Stimulated activated naive B cell treated with anti-CD40 and anti-IgM and Interleukin-4, amounts not matched to agents 10 μg/mL and 1 μg/mL and 100 μg/mL, for 72 hours (primary cell): ENCODE measurements at regions not wholly inside any gene's neighbourhood (a gene's known extent, or its start where the extent isn't known, plus 50 kb on each side); places are given as distances from the start of the nearest gene placed in this dataset.
A peak's percentile ranks its signal among the peaks of the same experiment; 100 is the strongest.

ENCODE experiments used
- ATAC-seq, 2 donors: fragments of 150-1000 bp; cut with Tn5 transposase; replicated peaks; 2 replicates each; pipeline ENCODE4 v1.10.0; 2021; ENCODE audit warnings: moderate library complexity in 1 of 2
- DNase-seq: peaks from one replicate; pipeline ENCODE4 v3.0.0; 2021
- H3K27ac Mint-ChIP-seq: one replicate; pipeline ENCODE4 v1.8.0; 2022; ENCODE audit warnings: mild to moderate bottlenecking, mixed read lengths
- H3K27me3 Mint-ChIP-seq, 2 donors: one replicate each; pipeline ENCODE4 v1.8.0; 2022; ENCODE audit warnings: mixed read lengths in 2 of 2
- H3K36me3 Mint-ChIP-seq, 2 donors: one replicate each; pipeline ENCODE4 v1.8.0; 2022; ENCODE audit warnings: mixed read lengths in 2 of 2, mild to moderate bottlenecking in 1 of 2
- H3K4me1 Mint-ChIP-seq, 2 donors: one replicate each; pipeline ENCODE4 v1.8.0; 2022; ENCODE audit warnings: mixed read lengths in 2 of 2, mild to moderate bottlenecking in 1 of 2
- H3K4me3 Mint-ChIP-seq, 2 donors: one replicate each; pipeline ENCODE4 v1.8.0; 2022; ENCODE audit warnings: mild to moderate bottlenecking in 2 of 2, mixed read lengths in 2 of 2, moderate library complexity in 1 of 2
- H3K9me3 Mint-ChIP-seq, 2 donors: one replicate each; pipeline ENCODE4 v1.8.0; 2022; ENCODE audit warnings: mixed read lengths in 2 of 2, mild to moderate bottlenecking in 1 of 2

GRCh38 chr14:44372807-44373489, 134.1 kb downstream of the FSCB start:
- Mint-ChIP-seq H3K27ac (no peak overlapping the region), H3K36me3 (no peaks in the 10 kb centered on the region)
- no peak for ATAC-seq

GRCh38 chr14:44372231-44372630, 134.9 kb downstream of the FSCB start:
- DNase-seq: no peak
- no peak overlapping the region for H3K4me3 Mint-ChIP-seq
- H3K27me3 Mint-ChIP-seq: no peaks in the 10 kb centered on the region

More at GRCh38 chr14:44372807-44373489, 134.1 kb downstream of the FSCB start:
- Mint-ChIP-seq H3K27me3 (no peaks in the 10 kb centered on the region), H3K9me3 (peaks cover 12 to 15% of the 10 kb centered on the region in 2 donors), H3K4me1 (no peaks in the 10 kb centered on the region), H3K4me3 (no peak overlapping the region)
- DNase-seq: no peak

GRCh38 chr14:44370727-44371126, 136.4 kb downstream of the FSCB start:
- DNase-seq (no peak), ATAC-seq (no peak)
- Mint-ChIP-seq H3K9me3 (peaks cover 0 to 4% of the 10 kb centered on the region in 2 donors), H3K4me1 (no peaks in the 10 kb centered on the region), H3K27ac (no peak overlapping the region), H3K36me3 (no peaks in the 10 kb centered on the region), H3K4me3 (no peak overlapping the region), H3K27me3 (no peaks in the 10 kb centered on the region)

More at GRCh38 chr14:44372231-44372630, 134.9 kb downstream of the FSCB start:
- H3K27ac Mint-ChIP-seq: no peak overlapping the region
- no peaks in the 10 kb centered on the region for H3K4me1 Mint-ChIP-seq
- H3K9me3 Mint-ChIP-seq: peaks cover 7 to 11% of the 10 kb centered on the region in 2 donors
- no peak for ATAC-seq
- H3K36me3 Mint-ChIP-seq: no peaks in the 10 kb centered on the region

GRCh38 chr14:44369401-44370123, 137.5 kb downstream of the FSCB start:
- no peak overlapping the region for H3K4me3 Mint-ChIP-seq

GRCh38 chr14:44361083-44361482, 146.0 kb downstream of the FSCB start:
- Mint-ChIP-seq H3K4me3 (no peak overlapping the region), H3K9me3 (peaks cover 2 to 12% of the 10 kb centered on the region in 2 donors), H3K36me3 (no peaks in the 10 kb centered on the region), H3K27me3 (no peaks in the 10 kb centered on the region), H3K4me1 (no peaks in the 10 kb centered on the region), H3K27ac (no peak overlapping the region)
- DNase-seq (no peak), ATAC-seq (no peak)

More at GRCh38 chr14:44369401-44370123, 137.5 kb downstream of the FSCB start:
- Mint-ChIP-seq H3K27ac (no peak overlapping the region), H3K27me3 (no peaks in the 10 kb centered on the region), H3K36me3 (no peaks in the 10 kb centered on the region), H3K4me1 (no peaks in the 10 kb centered on the region), H3K9me3 (peaks cover 0 to 2% of the 10 kb centered on the region in 2 donors)
- ATAC-seq (no peak), DNase-seq (no peak)

DNA sequence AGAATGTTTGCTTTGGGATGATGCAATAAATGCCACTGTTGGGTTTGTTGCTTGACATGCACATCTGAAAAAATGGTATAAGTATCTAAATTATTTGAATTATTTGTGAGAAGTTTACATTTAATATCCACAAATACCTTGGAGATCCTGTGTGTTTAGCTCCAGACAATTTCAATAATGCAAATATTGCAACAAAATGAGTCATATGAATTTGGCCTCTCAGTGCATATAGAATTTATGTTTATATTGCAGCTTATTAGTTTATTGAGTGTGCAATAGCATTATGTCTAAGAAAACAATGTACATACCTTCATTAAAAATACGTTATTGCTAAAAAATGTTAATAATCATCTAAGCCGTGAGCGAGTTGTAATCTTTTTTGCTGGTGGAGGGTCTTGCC, 153.3 kb downstream of the FSCB start:
- Mint-ChIP-seq H3K9me3 (peaks cover 4 to 14% of the 10 kb centered on the region in 2 donors), H3K4me1 (no peaks in the 10 kb centered on the region), H3K4me3 (no peak overlapping the region), H3K36me3 (no peaks in the 10 kb centered on the region), H3K27ac (no peak overlapping the region), H3K27me3 (no peaks in the 10 kb centered on the region)
- DNase-seq (no peak), ATAC-seq (no peak)

DNA sequence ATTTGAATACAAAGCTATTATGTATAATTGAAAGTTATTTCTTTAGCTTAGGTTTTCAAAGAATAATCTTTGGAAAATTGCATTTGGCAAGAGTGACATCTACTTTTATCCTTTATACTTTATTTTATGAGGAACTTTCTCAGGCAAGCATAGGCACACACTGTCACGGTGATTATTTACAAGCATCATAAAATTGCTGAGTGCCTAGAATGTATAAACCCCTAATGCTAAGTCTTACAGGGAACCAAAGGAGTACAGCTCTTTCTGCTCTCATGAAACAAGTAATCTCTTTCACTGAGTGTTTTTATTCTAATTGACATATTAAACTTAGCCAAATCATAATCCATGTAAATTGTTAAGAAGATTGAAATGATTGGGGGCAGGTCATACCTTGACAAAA, 154.9 kb downstream of the FSCB start:
- Mint-ChIP-seq H3K27ac (no peak overlapping the region), H3K9me3 (peaks cover 11 to 18% of the 10 kb centered on the region in 2 donors), H3K27me3 (no peaks in the 10 kb centered on the region), H3K36me3 (no peaks in the 10 kb centered on the region), H3K4me1 (no peaks in the 10 kb centered on the region), H3K4me3 (no peak overlapping the region)
- ATAC-seq (no peak), DNase-seq (no peak)

DNA sequence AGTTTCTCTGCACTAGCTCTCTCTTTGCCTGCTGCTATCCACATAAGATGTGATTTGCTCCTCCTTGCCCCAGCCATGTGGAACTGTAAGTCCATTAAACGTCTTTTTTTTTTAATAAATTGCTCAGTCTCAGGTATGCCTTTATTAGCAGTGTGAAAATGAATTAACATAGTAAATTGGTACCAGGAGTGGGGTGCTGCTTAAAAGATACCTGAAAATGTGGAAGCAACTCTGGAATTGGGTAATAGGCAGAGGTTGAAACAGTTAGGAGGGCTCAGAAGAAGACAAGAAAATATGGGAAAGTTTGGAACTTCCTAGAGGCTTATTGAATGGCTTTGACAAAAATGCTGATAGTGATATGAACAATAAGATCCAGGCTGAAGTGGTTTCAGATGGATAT, 159.8 kb downstream of the FSCB start:
- Mint-ChIP-seq H3K4me1 (no peaks in the 10 kb centered on the region), H3K27ac (no peak overlapping the region), H3K27me3 (no peaks in the 10 kb centered on the region), H3K4me3 (no peak overlapping the region), H3K36me3 (no peaks in the 10 kb centered on the region), H3K9me3 (peaks cover 11 to 14% of the 10 kb centered on the region in 2 donors)
- ATAC-seq (no peak), DNase-seq (no peak)

- Mint-ChIP-seq H3K4me1 (no peaks in the 10 kb centered on the region), H3K4me3 (no peak overlapping the region), H3K9me3 (peaks cover 0 to 2% of the 10 kb centered on the region in 2 donors), H3K27ac (no peak overlapping the region), H3K27me3 (no peaks in the 10 kb centered on the region), H3K36me3 (no peaks in the 10 kb centered on the region)
- DNase-seq (no peak), ATAC-seq (no peak)
Measured at GRCh38 chr14:44341116-44341515, 166.0 kb downstream of the FSCB start.

DNA sequence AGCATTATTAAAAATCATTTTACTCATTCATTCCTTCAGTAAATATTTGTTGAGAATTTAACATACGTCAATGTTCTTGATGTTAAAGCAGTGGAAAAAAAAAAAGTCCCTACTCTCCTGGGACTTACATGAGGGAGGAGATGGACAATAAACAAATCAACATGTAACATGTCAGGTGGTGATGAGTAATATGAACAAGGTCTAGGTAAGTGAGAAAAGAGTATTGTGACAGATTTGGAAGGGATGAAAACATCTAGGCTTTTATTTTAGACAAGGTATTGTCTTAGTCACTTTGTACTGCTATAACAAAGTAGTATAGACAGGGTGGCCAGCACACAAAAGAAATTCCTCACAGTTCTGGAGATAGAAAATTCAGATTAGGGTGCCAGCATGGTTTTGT, 167.2 kb downstream of the FSCB start:
- Mint-ChIP-seq H3K4me1 (no peaks in the 10 kb centered on the region), H3K4me3 (no peak overlapping the region), H3K36me3 (no peaks in the 10 kb centered on the region), H3K27ac (no peak overlapping the region), H3K27me3 (no peaks in the 10 kb centered on the region), H3K9me3 (peaks cover 0 to 3% of the 10 kb centered on the region in 2 donors)
- no peak for ATAC-seq
- DNase-seq: no peak

DNA sequence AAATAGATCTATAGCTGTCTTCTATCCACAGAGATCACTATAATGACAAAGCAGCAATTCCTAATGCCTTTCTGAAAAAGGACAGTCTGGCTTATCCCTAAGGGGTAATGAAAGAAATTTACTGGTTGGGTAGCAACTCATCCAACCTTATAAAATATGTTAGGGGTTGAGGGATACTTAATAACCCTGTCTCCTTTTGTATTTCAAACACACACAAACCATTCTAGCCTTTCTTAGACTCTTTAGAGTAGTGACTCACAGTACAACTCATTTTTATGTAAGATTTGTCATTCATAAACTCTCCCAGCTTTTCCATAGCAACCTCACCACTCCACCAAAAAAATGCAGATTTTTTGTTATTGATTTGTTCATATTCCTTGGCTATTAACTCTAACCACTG, 167.9 kb downstream of the FSCB start:
- H3K36me3 Mint-ChIP-seq: no peaks in the 10 kb centered on the region
- no peak overlapping the region for H3K4me3 Mint-ChIP-seq
- H3K27ac Mint-ChIP-seq: no peak overlapping the region
- DNase-seq: no peak
- H3K27me3 Mint-ChIP-seq: no peaks in the 10 kb centered on the region
- H3K9me3 Mint-ChIP-seq: peaks cover 0 to 3% of the 10 kb centered on the region in 2 donors
- no peaks in the 10 kb centered on the region for H3K4me1 Mint-ChIP-seq
- no peak for ATAC-seq

GRCh38 chr14:44317441-44317746, 189.7 kb downstream of the FSCB start:
- Mint-ChIP-seq H3K4me3 (no peak overlapping the region), H3K27me3 (no peaks in the 10 kb centered on the region), H3K4me1 (no peaks in the 10 kb centered on the region), H3K27ac (no peak overlapping the region), H3K36me3 (no peaks in the 10 kb centered on the region), H3K9me3 (peaks cover 0 to 4% of the 10 kb centered on the region in 2 donors)
- no peak for ATAC-seq
- no peak for DNase-seq

DNA sequence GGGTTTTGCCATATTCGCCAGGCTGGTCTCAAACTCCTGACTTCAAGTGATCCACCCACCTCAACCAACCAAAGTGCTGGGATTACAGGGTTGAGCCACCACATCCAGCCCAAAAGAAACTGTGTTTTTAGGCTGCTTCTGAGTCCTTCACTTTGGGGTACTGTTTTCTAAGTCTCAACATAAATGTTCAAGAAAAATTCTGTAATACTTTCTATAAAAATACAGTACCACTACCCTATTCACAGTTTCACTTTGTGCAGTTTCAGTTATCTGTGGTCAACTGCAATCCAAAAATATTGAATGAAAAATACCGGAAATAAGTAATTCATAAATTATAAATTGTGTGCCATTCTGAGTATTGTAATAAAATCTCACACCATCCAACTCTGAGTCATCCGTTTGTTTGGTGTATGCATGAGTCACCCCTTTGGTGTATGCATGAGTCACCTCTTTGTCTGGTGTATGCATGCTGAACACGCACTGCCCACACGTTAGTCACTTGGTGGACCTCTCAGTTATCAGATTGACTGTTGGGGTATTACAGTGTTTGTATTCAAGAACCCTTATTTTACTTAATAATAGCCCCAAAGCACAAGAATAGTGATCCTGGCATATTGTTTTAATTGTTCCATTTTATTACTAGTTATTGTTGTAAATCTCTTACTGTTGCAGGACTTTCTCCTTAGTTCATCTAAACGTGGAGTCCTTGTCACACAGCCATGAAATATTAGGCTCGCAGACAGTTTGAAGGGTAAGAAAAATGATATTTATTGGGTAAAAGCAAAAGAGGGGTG, 190.2 kb downstream of the FSCB start:
- Mint-ChIP-seq H3K27me3 (no peaks in the 10 kb centered on the region), H3K4me1 (no peaks in the 10 kb centered on the region), H3K4me3 (no peak overlapping the region), H3K36me3 (no peaks in the 10 kb centered on the region), H3K9me3 (peaks cover 1 to 4% of the 10 kb centered on the region in 2 donors), H3K27ac (no peak overlapping the region)
- ATAC-seq (peak; percentile 56 to 57), DNase-seq (no peak)

- H3K27me3 Mint-ChIP-seq: no peaks in the 10 kb centered on the region
- H3K9me3 Mint-ChIP-seq: peaks cover 1 to 11% of the 10 kb centered on the region in 2 donors
- ATAC-seq: no peak
- no peak for DNase-seq
- no peaks in the 10 kb centered on the region for H3K36me3 Mint-ChIP-seq
- H3K27ac Mint-ChIP-seq: no peak overlapping the region
- no peaks in the 10 kb centered on the region for H3K4me1 Mint-ChIP-seq
- H3K4me3 Mint-ChIP-seq: no peak overlapping the region
Measured at GRCh38 chr14:44309331-44309730, 197.8 kb downstream of the FSCB start.
